ENCODE measurements at regions not wholly inside any gene's neighbourhood (a gene's known extent, or its start where the extent isn't known, plus 50 kb on each side); places are given as distances from the start of the nearest gene placed in this dataset.

DNA sequence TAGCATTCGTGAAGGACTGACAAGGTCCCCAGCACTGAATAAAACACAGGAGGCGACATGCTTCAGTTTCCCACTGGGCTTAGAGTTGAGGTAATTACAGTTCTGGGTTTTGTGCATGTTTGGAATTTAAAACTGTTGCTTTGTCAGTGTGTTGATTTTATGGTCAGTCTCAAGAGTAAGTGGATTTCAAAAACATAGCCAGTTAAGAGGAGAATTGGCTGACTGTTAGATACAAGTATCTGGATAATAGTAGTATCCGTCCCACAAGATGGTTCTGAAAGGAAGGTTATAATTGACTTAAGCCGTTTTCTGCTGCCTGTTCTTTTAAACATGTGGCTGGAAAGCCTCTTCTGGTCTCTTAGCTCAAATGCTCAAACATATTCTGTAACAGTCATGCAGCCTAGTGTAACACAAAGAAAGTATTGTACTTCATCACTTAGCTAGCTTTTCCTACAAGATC lies 170.9 kb downstream of the POLR1F start:
- H3K9me3 Mint-ChIP-seq = peaks cover 8% of the 10 kb centered on the region
- DNase-seq (ENCODE audit: low spot score in 2 of 2, unreplicated experiment in 2 of 2) = no peak
- peak overlapping the region; percentile 1 for H3K27ac Mint-ChIP-seq
- TF ChIP-seq, protein P1, sequence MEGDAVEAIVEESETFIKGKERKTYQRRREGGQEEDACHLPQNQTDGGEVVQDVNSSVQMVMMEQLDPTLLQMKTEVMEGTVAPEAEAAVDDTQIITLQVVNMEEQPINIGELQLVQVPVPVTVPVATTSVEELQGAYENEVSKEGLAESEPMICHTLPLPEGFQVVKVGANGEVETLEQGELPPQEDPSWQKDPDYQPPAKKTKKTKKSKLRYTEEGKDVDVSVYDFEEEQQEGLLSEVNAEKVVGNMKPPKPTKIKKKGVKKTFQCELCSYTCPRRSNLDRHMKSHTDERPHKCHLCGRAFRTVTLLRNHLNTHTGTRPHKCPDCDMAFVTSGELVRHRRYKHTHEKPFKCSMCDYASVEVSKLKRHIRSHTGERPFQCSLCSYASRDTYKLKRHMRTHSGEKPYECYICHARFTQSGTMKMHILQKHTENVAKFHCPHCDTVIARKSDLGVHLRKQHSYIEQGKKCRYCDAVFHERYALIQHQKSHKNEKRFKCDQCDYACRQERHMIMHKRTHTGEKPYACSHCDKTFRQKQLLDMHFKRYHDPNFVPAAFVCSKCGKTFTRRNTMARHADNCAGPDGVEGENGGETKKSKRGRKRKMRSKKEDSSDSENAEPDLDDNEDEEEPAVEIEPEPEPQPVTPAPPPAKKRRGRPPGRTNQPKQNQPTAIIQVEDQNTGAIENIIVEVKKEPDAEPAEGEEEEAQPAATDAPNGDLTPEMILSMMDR (IDR thresholded peaks at IDR 0.05; ENCODE audit: unreplicated experiment) = no peak
- no peaks in the 10 kb centered on the region for H3K36me3 Mint-ChIP-seq
- peaks cover 8% of the 10 kb centered on the region for H3K4me1 Mint-ChIP-seq
- no peak overlapping the region for H3K4me3 Mint-ChIP-seq
- H3K27me3 Mint-ChIP-seq (ENCODE audit: low read depth) = no peaks in the 10 kb centered on the region

DNA sequence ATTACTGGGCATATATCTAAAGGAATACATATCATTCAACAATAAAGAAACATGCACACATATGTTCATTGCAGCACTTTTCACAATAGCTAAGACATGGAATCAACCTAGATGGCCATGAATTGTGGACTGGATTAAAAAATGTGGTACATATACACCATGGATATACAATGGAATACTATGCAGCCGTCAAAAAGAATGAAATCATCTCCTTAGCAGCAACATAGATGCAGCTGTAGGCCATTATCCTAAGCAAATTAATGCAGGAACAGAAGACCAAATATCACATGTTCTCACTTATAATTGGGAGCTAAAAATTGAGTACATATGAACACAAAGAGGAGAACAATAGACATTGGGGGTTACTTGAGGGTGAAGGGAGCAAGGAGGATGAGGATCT lies 175.6 kb downstream of the POLR1F start:
- peaks cover 5% of the 10 kb centered on the region for H3K9me3 Mint-ChIP-seq
- H3K27me3 Mint-ChIP-seq (ENCODE audit: low read depth) = peaks cover 3% of the 10 kb centered on the region
- H3K36me3 Mint-ChIP-seq = no peaks in the 10 kb centered on the region
- no peak overlapping the region for H3K27ac Mint-ChIP-seq
- no peak overlapping the region for H3K4me3 Mint-ChIP-seq
- peaks cover 6% of the 10 kb centered on the region for H3K4me1 Mint-ChIP-seq
- no peak for DNase-seq (ENCODE audit: low spot score in 2 of 2, unreplicated experiment in 2 of 2)
- TF ChIP-seq, protein P1 (IDR thresholded peaks at IDR 0.05; ENCODE audit: unreplicated experiment) = no peak

DNA sequence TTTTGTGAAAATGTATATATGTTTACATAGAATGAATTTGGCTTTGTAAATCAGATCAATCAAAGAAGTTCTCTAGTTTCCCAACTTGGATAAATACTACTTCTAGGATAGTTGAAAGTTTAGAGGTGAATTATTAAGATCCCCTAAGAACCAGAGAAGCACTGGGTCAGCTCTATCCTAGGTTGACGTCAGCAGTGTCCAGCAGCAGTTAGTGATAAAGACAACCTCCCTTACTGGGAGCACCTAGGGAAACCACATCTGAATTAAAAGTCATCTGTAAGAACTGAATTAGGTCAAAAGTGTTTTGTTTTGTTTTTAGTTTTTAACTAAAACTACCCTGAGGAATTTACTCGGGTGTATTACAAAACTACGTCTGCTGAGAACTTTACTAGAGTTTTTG lies 178.0 kb downstream of the POLR1F start:
- H3K4me1 Mint-ChIP-seq = no peaks in the 10 kb centered on the region
- no peak overlapping the region for H3K27ac Mint-ChIP-seq
- H3K4me3 Mint-ChIP-seq = no peak overlapping the region
- no peak for DNase-seq (ENCODE audit: low spot score in 2 of 2, unreplicated experiment in 2 of 2)
- H3K9me3 Mint-ChIP-seq = peaks cover 5% of the 10 kb centered on the region
- TF ChIP-seq, protein P1 (IDR thresholded peaks at IDR 0.05; ENCODE audit: unreplicated experiment) = no peak
- H3K27me3 Mint-ChIP-seq (ENCODE audit: low read depth) = peaks cover 3% of the 10 kb centered on the region
- H3K36me3 Mint-ChIP-seq = no peaks in the 10 kb centered on the region

GRCh38 chr7:19530261-19530660 lies 178.6 kb downstream of the POLR1F start:
- Mint-ChIP-seq H3K4me3 (no peak overlapping the region), H3K36me3 (no peaks in the 10 kb centered on the region), H3K9me3 (peaks cover 5% of the 10 kb centered on the region), H3K27ac (no peak overlapping the region), H3K27me3 (ENCODE audit: low read depth) (peaks cover 3% of the 10 kb centered on the region), H3K4me1 (no peaks in the 10 kb centered on the region)
- TF ChIP-seq, protein P1 (IDR thresholded peaks at IDR 0.05; ENCODE audit: unreplicated experiment) = no peak
- DNase-seq (ENCODE audit: low spot score in 2 of 2, unreplicated experiment in 2 of 2) = no peak

DNA sequence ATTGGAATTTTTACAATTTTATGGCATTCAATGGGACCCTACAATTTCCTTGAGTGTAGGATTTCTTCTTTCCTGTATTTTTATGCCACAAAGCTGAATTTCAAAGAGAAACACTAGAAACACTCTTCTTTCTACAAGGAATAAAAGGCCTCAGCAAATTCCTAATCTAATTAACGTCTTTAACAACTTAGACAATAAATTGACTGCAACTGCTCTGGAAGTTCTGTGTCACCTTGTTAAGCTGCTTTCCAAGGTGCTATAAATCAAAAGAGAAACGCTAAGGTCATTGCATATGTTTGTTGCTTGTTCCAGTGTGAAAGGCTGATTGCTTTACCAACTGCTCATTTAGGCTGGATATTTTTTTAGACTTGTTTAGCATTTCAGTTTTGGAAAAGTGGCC lies 182.2 kb downstream of the POLR1F start:
- Mint-ChIP-seq H3K27ac (no peak overlapping the region), H3K4me1 (no peaks in the 10 kb centered on the region)
- TF ChIP-seq, protein P1 (IDR thresholded peaks at IDR 0.05; ENCODE audit: unreplicated experiment) = no peak

DNA sequence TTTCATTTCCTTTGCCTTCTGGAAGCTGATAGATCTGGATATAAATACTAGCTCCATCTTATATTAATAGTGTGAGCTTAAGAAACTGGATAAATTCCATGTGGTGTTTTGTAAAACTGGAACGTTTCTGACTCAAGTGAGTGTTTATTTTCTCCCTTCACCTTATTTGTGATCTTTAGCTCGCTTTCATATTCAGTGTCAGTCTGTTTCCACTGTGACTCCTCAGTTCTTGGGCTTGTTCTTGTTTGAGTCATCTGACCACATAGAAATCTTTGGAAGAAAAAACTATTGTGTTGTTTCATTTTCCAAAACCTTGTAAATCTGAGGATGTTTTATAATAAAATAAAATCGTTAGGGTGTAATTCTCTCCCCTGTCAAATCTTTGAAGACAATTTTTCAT lies 186.4 kb downstream of the POLR1F start:
- H3K27ac Mint-ChIP-seq = no peak overlapping the region
- H3K36me3 Mint-ChIP-seq = no peaks in the 10 kb centered on the region
- H3K27me3 Mint-ChIP-seq (ENCODE audit: low read depth) = no peaks in the 10 kb centered on the region
- H3K4me1 Mint-ChIP-seq = peaks cover 15% of the 10 kb centered on the region
- no peak overlapping the region for H3K4me3 Mint-ChIP-seq
- H3K9me3 Mint-ChIP-seq = peaks cover 7% of the 10 kb centered on the region
- TF ChIP-seq, protein P1 (IDR thresholded peaks at IDR 0.05; ENCODE audit: unreplicated experiment) = no peak
- no peak for DNase-seq (ENCODE audit: low spot score in 2 of 2, unreplicated experiment in 2 of 2)

More for the DNA sequence above, 182.2 kb downstream of the POLR1F start:
- H3K27me3 Mint-ChIP-seq (ENCODE audit: low read depth) = peaks cover 3% of the 10 kb centered on the region
- no peaks in the 10 kb centered on the region for H3K36me3 Mint-ChIP-seq
- DNase-seq (ENCODE audit: low spot score in 2 of 2, unreplicated experiment in 2 of 2) = no peak
- H3K9me3 Mint-ChIP-seq = peaks cover 3% of the 10 kb centered on the region
- no peak overlapping the region for H3K4me3 Mint-ChIP-seq

Measured in mesothelial cell of epicardium (in vitro differentiated cells).